Tibial nerve (tissue), 4 donors: ENCODE measurements at regions not wholly inside any gene's neighbourhood (a gene's known extent, or its start where the extent isn't known, plus 50 kb on each side); places are given as distances from the start of the nearest gene placed in this dataset.

Source experiments
- CTCF ChIP-seq, 5 experiments: fragments of 200-600 bp in 3 of 5; fragments of 450-650 bp in 2 of 5; sonication (generic) in 3 of 5; IDR thresholded peaks; one replicate each; pipeline ENCODE4 v1.5.1; 2016 to 2019; ENCODE audit warnings: antibody characterized with exemption in 5 of 5, mild to moderate bottlenecking in 3 of 5, moderate library complexity in 2 of 5
- EP300 ChIP-seq, 2 donors: sonication (generic); formaldehyde crosslinking; IDR thresholded peaks; one replicate each; pipeline ENCODE4 v1.6.1; 2017; ENCODE audit warnings: antibody characterized with exemption in 2 of 2, mild to moderate bottlenecking in 1 of 2
- POLR2A ChIP-seq, 2 donors: fragments of 450-650 bp; IDR thresholded peaks; one replicate each; pipeline ENCODE4 v1.6.1; 2017; ENCODE audit warnings: antibody characterized with exemption in 2 of 2, mild to moderate bottlenecking in 2 of 2, moderate library complexity in 2 of 2

- no peak for TF ChIP-seq POLR2A (IDR thresholded peaks at IDR 0.05)
- TF ChIP-seq CTCF (IDR thresholded peaks at IDR 0.05), result no peak
- TF ChIP-seq EP300 (IDR thresholded peaks at IDR 0.05), result no peak
Measured at GRCh38 chr9:108213511-108213910, 642.3 kb downstream of the ACTL7B start.
